K562 (cell line): ENCODE measurements at regions not wholly inside any gene's neighbourhood (a gene's known extent, or its start where the extent isn't known, plus 50 kb on each side); places are given as distances from the start of the nearest gene placed in this dataset.

Experiments
- ATAC-seq: fragments of 200-7000 bp; cut with Tn5 transposase; 3 replicates; pipeline ENCODE4 v1.9.1; 2020; ENCODE audit warnings: moderate library complexity
- BruUV-seq: library from RNA; stranded (reverse); fragments of 400-500 nt; replicated peaks from 2 replicates; lab custom pipeline; 2021; lab: Mats Ljungman, UMichigan
- CTCF ChIA-PET: fragments of 300-600 bp; formaldehyde crosslinking; extraction: SDS; loops from one replicate; lab custom pipeline; 2021; ENCODE audit warnings: low intra/inter-chr PET ratio; lab: Yijun Ruan, JAX
- POLR2A ChIA-PET: fragments of 300-600, 350-650 bp; sonication (Branson Sonifier 250); formaldehyde crosslinking; extraction: SDS; loops from one replicate; lab custom pipeline; 2021; ENCODE audit warnings: antibody characterized with exemption, inconsistent platforms; lab: Yijun Ruan, JAX
- DNase-seq, 4 experiments: peaks; one replicate each; pipeline versions ENCODE4 v3.0.0 to v3.0.0-alpha.2; 2011 to 2018; ENCODE audit warnings: low spot score in 3 of 4, mixed read lengths in 3 of 4; ENCODE audit errors: extremely low read depth in 1 of 4
- FAIRE-seq: peaks from 2 replicates; lab custom pipeline; 2011; peaks lifted over from hg19 to GRCh38; lab: Jason Lieb, UNC
- H2AFZ ChIP-seq: 2 replicates; pipeline ENCODE4 v1.6.0; 2011; ENCODE audit warnings: low read depth, low read length, control low read depth, inconsistent platforms
- H3K27ac ChIP-seq: fragments of 200-600 bp; 3 replicates; pipeline ENCODE4 v1.8.0; 2011; ENCODE audit warnings: low read depth, mild to moderate bottlenecking, control low read depth, inconsistent platforms, low read length, moderate library complexity, mixed read lengths; ENCODE audit errors: extremely low read depth
- H3K27me3 ChIP-seq, 2 experiments: fragments of 300-600 bp in 1 of 2; 2 replicates in 1 of 2; 3 replicates in 1 of 2; pipeline versions ENCODE4 v1.6.0 to v1.8.0; 2011; ENCODE audit warnings: inconsistent platforms in 2 of 2, low read length in 2 of 2, mild to moderate bottlenecking in 1 of 2, mixed read lengths in 1 of 2, moderate library complexity in 1 of 2; ENCODE audit not compliant: control insufficient read depth in 2 of 2, insufficient read depth in 2 of 2
- H3K36me3 ChIP-seq: fragments of 300-600 bp; 3 replicates; pipeline ENCODE4 v1.8.0; 2011; ENCODE audit warnings: mild to moderate bottlenecking, low read length, inconsistent platforms; ENCODE audit not compliant: control insufficient read depth, insufficient read depth
- H3K4me1 ChIP-seq, 2 experiments: fragments of 200-600 bp in 1 of 2; replicated peaks in 1 of 2; 2 replicates in 1 of 2; 3 replicates in 1 of 2; pipeline versions ENCODE4 v1.5.1 to v1.8.0; 2011; ENCODE audit warnings: inconsistent platforms in 2 of 2, low read length in 2 of 2, mild to moderate bottlenecking in 1 of 2, mixed read lengths in 1 of 2, moderate library complexity in 1 of 2; ENCODE audit not compliant: control insufficient read depth in 2 of 2, insufficient read depth in 2 of 2
- H3K4me2 ChIP-seq: 2 replicates; pipeline ENCODE4 v1.6.1; 2011; ENCODE audit warnings: low read length, control low read depth, inconsistent platforms, mixed read lengths; ENCODE audit not compliant: insufficient read depth
- H3K4me3 ChIP-seq: fragments of 200-600 bp; sonication (generic), shearing (Covaris generic); 2 replicates; pipeline ENCODE4 v1.5.1; 2016; ENCODE audit warnings: control low read depth, inconsistent platforms
- H3K79me2 ChIP-seq: fragments of 200-600 bp; 3 replicates; pipeline ENCODE4 v1.8.0; 2011; ENCODE audit warnings: low read length, inconsistent platforms; ENCODE audit not compliant: control insufficient read depth, insufficient read depth
- H3K9ac ChIP-seq, 2 experiments: 2 replicates each; pipeline versions ENCODE4 v1.6.0 to v1.6.1; 2011; ENCODE audit warnings: low read depth in 2 of 2, low read length in 2 of 2, control low read depth in 1 of 2, inconsistent platforms in 1 of 2, mild to moderate bottlenecking in 1 of 2, mixed read lengths in 1 of 2; ENCODE audit not compliant: insufficient read depth in 1 of 2
- H3K9me1 ChIP-seq: one replicate; pipeline ENCODE4 v1.6.0; 2011; ENCODE audit warnings: inconsistent platforms, mild to moderate bottlenecking, low read length, moderate library complexity; ENCODE audit not compliant: control insufficient read depth, insufficient read depth
- H3K9me3 ChIP-seq: replicated peaks from 2 replicates; pipeline ENCODE4 v1.5.1; 2011; ENCODE audit warnings: low read depth, low read length, inconsistent platforms; ENCODE audit not compliant: control insufficient read depth, insufficient read depth
- H4K20me1 ChIP-seq: replicated peaks from 2 replicates; pipeline ENCODE4 v1.6.1; 2011; ENCODE audit warnings: low read length, inconsistent platforms, mixed read lengths; ENCODE audit not compliant: control insufficient read depth, insufficient read depth
- E2F4 ChIP-seq: sonication (generic); formaldehyde crosslinking; IDR thresholded peaks from 2 replicates; pipeline ENCODE4 v1.8.0; 2022; ENCODE audit warnings: mild to moderate bottlenecking, low read depth, missing genetic modification reagents
- ELK1 ChIP-seq: sonication (generic); formaldehyde crosslinking; IDR thresholded peaks from 2 replicates; pipeline ENCODE4 v1.8.1; 2022; ENCODE audit warnings: missing genetic modification reagents
- HDAC6 ChIP-seq: IDR thresholded peaks from 2 replicates; pipeline ENCODE4 v1.6.1; 2012; ENCODE audit warnings: low read depth, mild to moderate bottlenecking, control low read depth, inconsistent platforms, low read length, moderate library complexity
- HMG20A ChIP-seq: fragments of 450-650 bp; formaldehyde crosslinking; conservative IDR thresholded peaks from 2 replicates; pipeline ENCODE4 v1.4.0; 2020; ENCODE audit warnings: mild to moderate bottlenecking, mixed read lengths
- HMGXB4 ChIP-seq: sonication (generic); formaldehyde crosslinking; IDR thresholded peaks from 2 replicates; pipeline ENCODE4 v1.8.1; 2023; ENCODE audit warnings: mild to moderate bottlenecking, missing genetic modification reagents
- KLF1 ChIP-seq: fragments of 450-650 bp; IDR thresholded peaks from 2 replicates; pipeline ENCODE4 v1.6.1; 2016; ENCODE audit warnings: missing genetic modification characterization, missing compliant biosample characterization
- PCBP1 ChIP-seq: fragments of 200-400 bp; formaldehyde crosslinking; IDR thresholded peaks from 2 replicates; pipeline ENCODE4 v1.6.1; 2018; ENCODE audit warnings: mild to moderate bottlenecking, low read depth, low read length; ENCODE audit not compliant: poor library complexity, severe bottlenecking
- RNF219 ChIP-seq: fragments of 250-450 bp; sonication (Bioruptor Pico); IDR thresholded peaks from 2 replicates; pipeline ENCODE4 v1.5.0; 2022; ENCODE audit warnings: mild to moderate bottlenecking
- TEAD4 ChIP-seq, 2 experiments: sonication (generic) in 1 of 2; formaldehyde crosslinking in 1 of 2; IDR thresholded peaks; 2 replicates each; pipeline versions ENCODE4 v1.6.1 to v1.8.0; 2012 to 2022; ENCODE audit warnings: borderline replicate concordance in 1 of 2, inconsistent platforms in 1 of 2, low read length in 1 of 2, mild to moderate bottlenecking in 1 of 2, missing genetic modification reagents in 1 of 2
- WGBS: fragments of 100-300 bp; shearing (Covaris generic); methylation state at CpG from one replicate; pipeline ENCODE4 v1.1.6; 2016; ENCODE audit warnings: low coverage, mixed read lengths; ENCODE audit not compliant: insufficient coverage; ENCODE audit errors: missing lambda C conversion rate; 5-methylcytosine and 5-hydroxymethylcytosine counted together
- in situ Hi-C: fragments of 300-500 bp; cut with MboI; formaldehyde crosslinking; loops from 4 replicates; pipeline ENCODE4 v1.15.0; 2018; ENCODE audit warnings: inconsistent platforms, mixed read lengths
- intact Hi-C: fragments of 100-400 bp; cut with micrococcal nuclease; formaldehyde crosslinking; loops from 2 replicates; pipeline ENCODE4 v1.14.2; 2022

GRCh38 chr2:147255812-147256211 is 589.0 kb upstream of the ACVR2A start:
- Histone ChIP-seq H3K27ac (no peak overlapping the region), H3K27me3 (no peaks in the 10 kb centered on the region), H2AFZ (no peak overlapping the region), H3K4me1 (no peaks in the 10 kb centered on the region), H3K9ac (no peak overlapping the region), H3K79me2 (no peaks in the 10 kb centered on the region), H3K4me3 (no peak overlapping the region), H3K36me3 (no peaks in the 10 kb centered on the region), H4K20me1 (no peaks in the 10 kb centered on the region), H3K4me2 (no peak overlapping the region), H3K9me3 (no peaks in the 10 kb centered on the region), H3K9me1 (no peaks in the 10 kb centered on the region)
- FAIRE-seq (no peak), ATAC-seq (no peak), DNase-seq (no peak)
- in situ Hi-C loops (no loop called here), intact Hi-C loops (no loop called here)
- TF ChIP-seq ELK1 (CRISPR knock-in tag) (no peak), HDAC6 (no peak), HMG20A (no peak), TEAD4 (IDR thresholded peaks at IDR 0.05; ENCODE audit: low read length) (no peak), TEAD4 (CRISPR knock-in tag; IDR thresholded peaks at IDR 0.05; ENCODE audit: borderline replicate concordance) (no peak), KLF1 (no peak), PCBP1 (no peak), E2F4 (CRISPR knock-in tag) (no peak), RNF219 (no peak), HMGXB4 (no peak)
- 0% methylated on average over 1 of the region's 1 CpG for WGBS
- no TSS peak for BruUV-seq
- ChIA-PET CTCF (no interaction called here), POLR2A (no interaction called here)
